SK-N-SH treated with all-trans-retinoic acid at 6 μM for 48 hours (cell line): ENCODE measurements at regions not wholly inside any gene's neighbourhood (a gene's known extent, or its start where the extent isn't known, plus 50 kb on each side); places are given as distances from the start of the nearest gene placed in this dataset.
A peak's percentile ranks its signal among the peaks of the same experiment; 100 is the strongest.

Source experiments
- ATAC-seq: fragments of 200-7000 bp; cut with Tn5 transposase; 3 replicates; pipeline ENCODE4 v1.9.1; 2020; ENCODE audit warnings: mild to moderate bottlenecking, moderate library complexity
- ARNTL ChIP-seq: fragments of 450-650 bp; formaldehyde crosslinking; IDR thresholded peaks from 2 replicates; pipeline ENCODE4 v1.5.0; 2020; ENCODE audit warnings: low read depth, mild to moderate bottlenecking, moderate library complexity, borderline replicate concordance
- BACH2 ChIP-seq: fragments of 250-450 bp; sonication (Bioruptor Pico); IDR thresholded peaks from 2 replicates; pipeline ENCODE4 v1.9.0; 2021; ENCODE audit warnings: mild to moderate bottlenecking, borderline replicate concordance
- CSDC2 ChIP-seq: fragments of 250-450 bp; sonication (Bioruptor Pico); IDR thresholded peaks from 2 replicates; pipeline ENCODE4 v1.5.0; 2020; ENCODE audit warnings: mild to moderate bottlenecking, moderate library complexity
- ESRRG ChIP-seq: fragments of 250-450 bp; sonication (Bioruptor Pico); IDR thresholded peaks from 2 replicates; pipeline ENCODE4 v1.6.1; 2021; ENCODE audit warnings: mild to moderate bottlenecking
- GLIS3 ChIP-seq: fragments of 250-450 bp; sonication (Bioruptor Pico); IDR thresholded peaks from 2 replicates; pipeline ENCODE4 v1.5.0; 2020; ENCODE audit warnings: mild to moderate bottlenecking, moderate library complexity
- ISL1 ChIP-seq: fragments of 250-450 bp; sonication (Bioruptor Pico); IDR thresholded peaks from 2 replicates; pipeline ENCODE4 v2.1.2; 2022; ENCODE audit warnings: mild to moderate bottlenecking, moderate library complexity
- OSR1 ChIP-seq: fragments of 250-450 bp; sonication (Bioruptor Pico); IDR thresholded peaks from 2 replicates; pipeline ENCODE4 v1.8.0; 2022; ENCODE audit warnings: moderate library complexity, mild to moderate bottlenecking, inconsistent platforms
- PPARA ChIP-seq: fragments of 250-450 bp; sonication (Bioruptor Pico); IDR thresholded peaks from 2 replicates; pipeline ENCODE4 v1.5.0; 2020; ENCODE audit warnings: mild to moderate bottlenecking, borderline replicate concordance
- SNAI2 ChIP-seq: fragments of 250-450 bp; sonication (Bioruptor Pico); IDR thresholded peaks from 2 replicates; pipeline ENCODE4 v1.5.0; 2020; ENCODE audit warnings: mild to moderate bottlenecking, moderate library complexity
- TOX ChIP-seq: fragments of 250-450 bp; sonication (Bioruptor Pico); IDR thresholded peaks from 2 replicates; pipeline ENCODE4 v1.8.0; 2021; ENCODE audit warnings: mild to moderate bottlenecking, moderate library complexity, borderline replicate concordance
- ZC3H10 ChIP-seq: fragments of 250-450 bp; sonication (Bioruptor Pico); IDR thresholded peaks from 2 replicates; pipeline ENCODE4 v1.5.1; 2021; ENCODE audit warnings: mild to moderate bottlenecking, moderate library complexity
- ZFP3 ChIP-seq: fragments of 250-450 bp; sonication (Bioruptor Pico); IDR thresholded peaks from 2 replicates; pipeline ENCODE4 v1.5.0; 2020; ENCODE audit warnings: mild to moderate bottlenecking, moderate library complexity
- ZFP30 ChIP-seq: fragments of 450-650 bp; formaldehyde crosslinking; IDR thresholded peaks from 2 replicates; pipeline ENCODE4 v1.5.0; 2022; ENCODE audit warnings: mild to moderate bottlenecking, moderate library complexity
- ZNF70 ChIP-seq: fragments of 450-650 bp; formaldehyde crosslinking; IDR thresholded peaks from 2 replicates; pipeline ENCODE4 v1.5.0; 2020; ENCODE audit warnings: mild to moderate bottlenecking, moderate library complexity
- ZNF8 ChIP-seq: fragments of 450-650 bp; formaldehyde crosslinking; IDR thresholded peaks from 2 replicates; pipeline ENCODE4 v1.5.0; 2020; ENCODE audit warnings: mild to moderate bottlenecking, moderate library complexity
- TF ChIP-seq, protein P1 (sequence below): fragments of 250-450 bp; sonication (Bioruptor Pico); IDR thresholded peaks from 2 replicates; pipeline ENCODE4 v1.8.0; 2021; ENCODE audit warnings: low read depth, mild to moderate bottlenecking, moderate library complexity, borderline replicate concordance
- TF ChIP-seq, protein P2 (sequence below): fragments of 250-450 bp; sonication (Bioruptor Pico); IDR thresholded peaks from 2 replicates; pipeline ENCODE4 v1.5.0; 2020; ENCODE audit warnings: mild to moderate bottlenecking, moderate library complexity
- TF ChIP-seq, protein P3 (sequence below): fragments of 250-450 bp; sonication (Bioruptor Pico); IDR thresholded peaks from 2 replicates; pipeline ENCODE4 v1.5.1; 2021; ENCODE audit warnings: mild to moderate bottlenecking, moderate library complexity
- TF ChIP-seq, protein P4 (sequence below): fragments of 250-450 bp; sonication (Bioruptor Pico); IDR thresholded peaks from 2 replicates; pipeline ENCODE4 v1.8.0; 2020; ENCODE audit warnings: mild to moderate bottlenecking, moderate library complexity, borderline replicate concordance

DNA sequence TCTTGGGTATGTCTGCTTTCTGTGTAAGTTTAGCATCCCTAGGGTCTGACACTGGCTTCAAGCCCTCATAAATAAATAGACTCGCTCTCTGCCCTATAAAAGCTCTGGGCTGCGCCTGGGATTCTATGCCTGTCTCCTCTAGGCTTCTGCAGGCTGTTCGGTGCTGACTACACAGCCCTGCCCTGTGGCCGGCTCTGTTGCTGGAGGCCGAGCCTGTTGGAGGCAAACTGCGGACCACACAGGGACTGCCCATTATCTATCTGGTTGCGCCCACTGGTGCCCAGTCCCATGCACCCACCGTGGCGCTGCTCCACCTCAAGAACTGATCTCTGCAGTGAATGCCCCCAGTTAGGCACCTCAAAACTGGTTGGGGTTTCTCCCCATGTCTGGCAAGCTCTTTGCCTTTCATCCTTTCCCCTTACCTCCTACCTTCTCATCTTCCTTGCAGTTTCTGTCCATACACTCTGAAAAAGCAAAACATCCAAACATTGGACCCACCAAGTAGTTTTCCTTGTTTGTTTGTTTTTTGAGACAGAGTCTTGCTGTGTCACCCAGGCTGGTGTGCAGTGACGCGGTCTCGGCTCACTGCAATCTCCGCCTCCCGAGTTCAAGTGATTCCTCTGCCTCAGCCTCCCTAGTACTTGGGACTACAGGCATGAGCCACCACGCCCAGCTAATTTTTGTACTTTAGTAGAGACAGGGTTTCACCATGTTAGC lies 207.2 kb downstream of the ERCC6L2 start:
- ATAC-seq = no peak

DNA sequence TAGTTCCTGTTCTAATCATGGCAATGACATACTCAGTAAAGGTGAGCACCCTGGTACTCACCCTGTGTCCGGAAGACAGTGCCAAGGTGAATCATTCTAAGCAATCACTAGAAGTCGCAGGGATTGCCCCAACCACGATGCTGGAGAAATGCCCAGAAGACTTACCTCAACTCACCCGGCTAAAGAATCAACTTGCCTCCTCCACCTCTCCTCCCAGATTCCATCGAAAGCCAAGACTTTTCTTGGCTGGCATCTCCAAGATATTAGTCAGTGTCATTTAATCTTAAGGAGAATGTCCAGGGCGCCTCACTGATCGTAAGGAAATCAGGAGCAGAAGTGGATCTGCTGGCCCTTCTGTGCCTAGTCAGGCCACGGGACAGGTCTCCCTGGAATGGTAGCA lies 204.9 kb downstream of the ERCC6L2 start:
- TF ChIP-seq ESRRG (CRISPR knock-in tag) (no peak), CSDC2 (CRISPR knock-in tag) (no peak), GLIS3 (CRISPR knock-in tag) (no peak), PPARA (no peak), ZC3H10 (no peak), ZFP30 (CRISPR knock-in tag) (no peak), OSR1 (no peak), ZNF8 (CRISPR knock-in tag) (no peak), ARNTL (no peak), ZNF70 (no peak), ZFP3 (CRISPR knock-in tag) (no peak), TOX (CRISPR knock-in tag) (no peak), ISL1 (CRISPR knock-in tag) (no peak), SNAI2 (CRISPR knock-in tag) (no peak)
- TF ChIP-seq, protein P1, sequence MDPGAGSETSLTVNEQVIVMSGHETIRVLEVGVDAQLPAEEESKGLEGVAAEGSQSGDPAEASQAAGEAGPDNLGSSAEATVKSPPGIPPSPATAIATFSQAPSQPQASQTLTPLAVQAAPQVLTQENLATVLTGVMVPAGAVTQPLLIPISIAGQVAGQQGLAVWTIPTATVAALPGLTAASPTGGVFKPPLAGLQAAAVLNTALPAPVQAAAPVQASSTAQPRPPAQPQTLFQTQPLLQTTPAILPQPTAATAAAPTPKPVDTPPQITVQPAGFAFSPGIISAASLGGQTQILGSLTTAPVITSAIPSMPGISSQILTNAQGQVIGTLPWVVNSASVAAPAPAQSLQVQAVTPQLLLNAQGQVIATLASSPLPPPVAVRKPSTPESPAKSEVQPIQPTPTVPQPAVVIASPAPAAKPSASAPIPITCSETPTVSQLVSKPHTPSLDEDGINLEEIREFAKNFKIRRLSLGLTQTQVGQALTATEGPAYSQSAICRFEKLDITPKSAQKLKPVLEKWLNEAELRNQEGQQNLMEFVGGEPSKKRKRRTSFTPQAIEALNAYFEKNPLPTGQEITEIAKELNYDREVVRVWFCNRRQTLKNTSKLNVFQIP (CRISPR knock-in tag) = no peak
- TF ChIP-seq, protein P2, sequence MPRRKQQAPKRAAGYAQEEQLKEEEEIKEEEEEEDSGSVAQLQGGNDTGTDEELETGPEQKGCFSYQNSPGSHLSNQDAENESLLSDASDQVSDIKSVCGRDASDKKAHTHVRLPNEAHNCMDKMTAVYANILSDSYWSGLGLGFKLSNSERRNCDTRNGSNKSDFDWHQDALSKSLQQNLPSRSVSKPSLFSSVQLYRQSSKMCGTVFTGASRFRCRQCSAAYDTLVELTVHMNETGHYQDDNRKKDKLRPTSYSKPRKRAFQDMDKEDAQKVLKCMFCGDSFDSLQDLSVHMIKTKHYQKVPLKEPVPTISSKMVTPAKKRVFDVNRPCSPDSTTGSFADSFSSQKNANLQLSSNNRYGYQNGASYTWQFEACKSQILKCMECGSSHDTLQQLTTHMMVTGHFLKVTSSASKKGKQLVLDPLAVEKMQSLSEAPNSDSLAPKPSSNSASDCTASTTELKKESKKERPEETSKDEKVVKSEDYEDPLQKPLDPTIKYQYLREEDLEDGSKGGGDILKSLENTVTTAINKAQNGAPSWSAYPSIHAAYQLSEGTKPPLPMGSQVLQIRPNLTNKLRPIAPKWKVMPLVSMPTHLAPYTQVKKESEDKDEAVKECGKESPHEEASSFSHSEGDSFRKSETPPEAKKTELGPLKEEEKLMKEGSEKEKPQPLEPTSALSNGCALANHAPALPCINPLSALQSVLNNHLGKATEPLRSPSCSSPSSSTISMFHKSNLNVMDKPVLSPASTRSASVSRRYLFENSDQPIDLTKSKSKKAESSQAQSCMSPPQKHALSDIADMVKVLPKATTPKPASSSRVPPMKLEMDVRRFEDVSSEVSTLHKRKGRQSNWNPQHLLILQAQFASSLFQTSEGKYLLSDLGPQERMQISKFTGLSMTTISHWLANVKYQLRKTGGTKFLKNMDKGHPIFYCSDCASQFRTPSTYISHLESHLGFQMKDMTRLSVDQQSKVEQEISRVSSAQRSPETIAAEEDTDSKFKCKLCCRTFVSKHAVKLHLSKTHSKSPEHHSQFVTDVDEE (CRISPR knock-in tag) = no peak
- TF ChIP-seq, protein P3, sequence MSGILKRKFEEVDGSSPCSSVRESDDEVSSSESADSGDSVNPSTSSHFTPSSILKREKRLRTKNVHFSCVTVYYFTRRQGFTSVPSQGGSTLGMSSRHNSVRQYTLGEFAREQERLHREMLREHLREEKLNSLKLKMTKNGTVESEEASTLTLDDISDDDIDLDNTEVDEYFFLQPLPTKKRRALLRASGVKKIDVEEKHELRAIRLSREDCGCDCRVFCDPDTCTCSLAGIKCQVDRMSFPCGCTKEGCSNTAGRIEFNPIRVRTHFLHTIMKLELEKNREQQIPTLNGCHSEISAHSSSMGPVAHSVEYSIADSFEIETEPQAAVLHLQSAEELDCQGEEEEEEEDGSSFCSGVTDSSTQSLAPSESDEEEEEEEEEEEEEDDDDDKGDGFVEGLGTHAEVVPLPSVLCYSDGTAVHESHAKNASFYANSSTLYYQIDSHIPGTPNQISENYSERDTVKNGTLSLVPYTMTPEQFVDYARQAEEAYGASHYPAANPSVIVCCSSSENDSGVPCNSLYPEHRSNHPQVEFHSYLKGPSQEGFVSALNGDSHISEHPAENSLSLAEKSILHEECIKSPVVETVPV (CRISPR knock-in tag) = no peak
- TF ChIP-seq, protein P4, sequence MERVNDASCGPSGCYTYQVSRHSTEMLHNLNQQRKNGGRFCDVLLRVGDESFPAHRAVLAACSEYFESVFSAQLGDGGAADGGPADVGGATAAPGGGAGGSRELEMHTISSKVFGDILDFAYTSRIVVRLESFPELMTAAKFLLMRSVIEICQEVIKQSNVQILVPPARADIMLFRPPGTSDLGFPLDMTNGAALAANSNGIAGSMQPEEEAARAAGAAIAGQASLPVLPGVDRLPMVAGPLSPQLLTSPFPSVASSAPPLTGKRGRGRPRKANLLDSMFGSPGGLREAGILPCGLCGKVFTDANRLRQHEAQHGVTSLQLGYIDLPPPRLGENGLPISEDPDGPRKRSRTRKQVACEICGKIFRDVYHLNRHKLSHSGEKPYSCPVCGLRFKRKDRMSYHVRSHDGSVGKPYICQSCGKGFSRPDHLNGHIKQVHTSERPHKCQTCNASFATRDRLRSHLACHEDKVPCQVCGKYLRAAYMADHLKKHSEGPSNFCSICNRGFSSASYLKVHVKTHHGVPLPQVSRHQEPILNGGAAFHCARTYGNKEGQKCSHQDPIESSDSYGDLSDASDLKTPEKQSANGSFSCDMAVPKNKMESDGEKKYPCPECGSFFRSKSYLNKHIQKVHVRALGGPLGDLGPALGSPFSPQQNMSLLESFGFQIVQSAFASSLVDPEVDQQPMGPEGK (CRISPR knock-in tag) = no peak
- peak; percentile 67 for ATAC-seq

More for the DNA sequence above, 207.2 kb downstream of the ERCC6L2 start:
- TF ChIP-seq BACH2 (no peak), ESRRG (CRISPR knock-in tag) (no peak), SNAI2 (CRISPR knock-in tag) (no peak), ARNTL (no peak), ZNF8 (CRISPR knock-in tag) (no peak), ZFP30 (CRISPR knock-in tag) (no peak), ISL1 (CRISPR knock-in tag) (no peak)
- TF ChIP-seq, protein P2 (CRISPR knock-in tag) = no peak
- TF ChIP-seq, protein P1 (CRISPR knock-in tag) = no peak
